HepG2 (cell line): ENCODE measurements at regions not wholly inside any gene's neighbourhood (a gene's known extent, or its start where the extent isn't known, plus 50 kb on each side); places are given as distances from the start of the nearest gene placed in this dataset.

ENCODE experiments used
- ATAC-seq: fragments of 200-7000 bp; cut with Tn5 transposase; 3 replicates; pipeline ENCODE4 v1.9.1; 2020; ENCODE audit warnings: mild to moderate bottlenecking, moderate library complexity
- BruUV-seq: library from RNA; stranded (reverse); fragments of 400-500 nt; replicated peaks from 2 replicates; lab custom pipeline; 2021; lab: Mats Ljungman, UMichigan
- CTCF ChIA-PET: fragments of 300-600 bp; formaldehyde crosslinking; extraction: SDS; loops from one replicate; lab custom pipeline; 2021; ENCODE audit warnings: low total read pairs, inconsistent platforms, low intra/inter-chr PET ratio; lab: Yijun Ruan, JAX
- POLR2A ChIA-PET: fragments of 350-600 bp; sonication (Branson Sonifier 250); formaldehyde crosslinking; loops from one replicate; lab custom pipeline; 2020; ENCODE audit warnings: antibody characterized with exemption, inconsistent platforms; lab: Yijun Ruan, JAX
- DNase-seq: peaks from one replicate; pipeline ENCODE4 v3.0.0-alpha.2; 2015; ENCODE audit warnings: low spot score
- FAIRE-seq: peaks from 3 replicates; lab custom pipeline; 2011; peaks lifted over from hg19 to GRCh38; lab: Jason Lieb, UNC
- H2AFZ ChIP-seq: one replicate; pipeline ENCODE4 v1.6.1; 2011; ENCODE audit warnings: low read length, inconsistent platforms
- H3K27ac ChIP-seq: fragments of 300-600 bp; 3 replicates; pipeline ENCODE4 v1.8.0; 2011; ENCODE audit warnings: mixed run types, mild to moderate bottlenecking, mixed read lengths, low read length, inconsistent platforms; ENCODE audit not compliant: insufficient read depth; ENCODE audit errors: extremely low read length
- H3K27me3 ChIP-seq, 2 experiments: fragments of 200-600 bp in 1 of 2; 2 replicates in 1 of 2; 3 replicates in 1 of 2; pipeline versions ENCODE4 v1.6.0 to v1.8.0; 2011; ENCODE audit warnings: low read length in 2 of 2, mild to moderate bottlenecking in 2 of 2, moderate library complexity in 2 of 2, inconsistent platforms in 1 of 2; ENCODE audit not compliant: insufficient read depth in 2 of 2, control insufficient read depth in 1 of 2
- H3K36me3 ChIP-seq, 2 experiments: fragments of 200-600 bp in 1 of 2; replicated peaks in 1 of 2; 2 replicates in 1 of 2; 3 replicates in 1 of 2; pipeline versions ENCODE4 v1.5.1 to v1.8.0; 2011; ENCODE audit warnings: low read length in 2 of 2, inconsistent platforms in 1 of 2; ENCODE audit not compliant: insufficient read depth in 2 of 2, control insufficient read depth in 1 of 2
- H3K4me1 ChIP-seq: 2 replicates; pipeline ENCODE4 v1.5.1; 2012; ENCODE audit warnings: low read length, inconsistent platforms; ENCODE audit not compliant: insufficient read depth
- H3K4me2 ChIP-seq: 2 replicates; pipeline ENCODE4 v1.6.0; 2011; ENCODE audit warnings: low read depth, low read length, inconsistent platforms
- H3K4me3 ChIP-seq, 3 experiments: fragments of 200-600 bp in 1 of 3; sonication (generic), shearing (Covaris generic) in 1 of 3; replicated peaks in 1 of 3; 2 replicates each; pipeline ENCODE4 v1.5.1; 2011 to 2016; ENCODE audit warnings: low read length in 3 of 3, inconsistent platforms in 2 of 3, low read depth in 2 of 3, mild to moderate bottlenecking in 2 of 3, control low read depth in 1 of 3, mixed read lengths in 1 of 3; ENCODE audit not compliant: insufficient read depth in 1 of 3
- H3K79me2 ChIP-seq: one replicate; pipeline ENCODE4 v1.6.1; 2011; ENCODE audit warnings: low read length, inconsistent platforms; ENCODE audit not compliant: insufficient read depth
- H3K9ac ChIP-seq: 2 replicates; pipeline ENCODE4 v1.6.0; 2011; ENCODE audit warnings: mild to moderate bottlenecking, low read depth, low read length, inconsistent platforms; ENCODE audit not compliant: insufficient read depth
- H3K9me3 ChIP-seq: 2 replicates; pipeline ENCODE4 v1.5.1; 2012; ENCODE audit warnings: mild to moderate bottlenecking, low read length
- H4K20me1 ChIP-seq: 2 replicates; pipeline ENCODE4 v1.6.0; 2011; ENCODE audit warnings: inconsistent platforms, mild to moderate bottlenecking, low read length, moderate library complexity; ENCODE audit not compliant: insufficient read depth
- BRCA1 ChIP-seq: sonication (generic); formaldehyde crosslinking; IDR thresholded peaks from 2 replicates; pipeline ENCODE4 v1.4.0; 2020; ENCODE audit warnings: missing genetic modification reagents
- GATA4 ChIP-seq: sonication (generic); IDR thresholded peaks from 2 replicates; pipeline ENCODE4 v1.6.1; 2016; ENCODE audit warnings: antibody characterized with exemption, low read depth, borderline replicate concordance
- HMG20A ChIP-seq: IDR thresholded peaks from 2 replicates; pipeline ENCODE4 v1.6.1; 2016; ENCODE audit warnings: borderline replicate concordance
- HNF4G ChIP-seq, 2 experiments: sonication (generic) in 1 of 2; formaldehyde crosslinking in 1 of 2; IDR thresholded peaks; 2 replicates each; pipeline versions ENCODE4 v1.4.0 to v1.6.1; 2011 to 2020; ENCODE audit warnings: borderline replicate concordance in 2 of 2, low read depth in 2 of 2, mild to moderate bottlenecking in 2 of 2, low read length in 1 of 2, missing genetic modification reagents in 1 of 2, moderate library complexity in 1 of 2
- NAIF1 ChIP-seq: sonication (generic); formaldehyde crosslinking; IDR thresholded peaks from 2 replicates; pipeline ENCODE4 v1.5.0; 2020; ENCODE audit warnings: mild to moderate bottlenecking, missing genetic modification reagents, borderline replicate concordance
- PLRG1 ChIP-seq: fragments of 450-650 bp; conservative IDR thresholded peaks from 2 replicates; pipeline ENCODE4 v1.6.1; 2016
- RFX3 ChIP-seq: IDR thresholded peaks from 2 replicates; pipeline ENCODE4 v1.6.1; 2016; ENCODE audit warnings: missing biosample characterization, missing genetic modification reagents
- RNF2 ChIP-seq: fragments of 450-650 bp; conservative IDR thresholded peaks from 2 replicates; pipeline ENCODE4 v1.6.1; 2016; ENCODE audit warnings: low read depth
- ZNF12 ChIP-seq: sonication (generic); formaldehyde crosslinking; IDR thresholded peaks from 2 replicates; pipeline ENCODE4 v1.5.0; 2020; ENCODE audit warnings: missing genetic modification reagents
- ZNF589 ChIP-seq: sonication (generic); formaldehyde crosslinking; conservative IDR thresholded peaks from 2 replicates; pipeline ENCODE4 v1.8.0; 2022; ENCODE audit warnings: mild to moderate bottlenecking, moderate library complexity, missing genetic modification reagents
- ZSCAN12 ChIP-seq: sonication (generic); formaldehyde crosslinking; IDR thresholded peaks from 2 replicates; pipeline ENCODE4 v1.9.0; 2021; ENCODE audit warnings: mild to moderate bottlenecking, missing genetic modification reagents
- WGBS: methylation state at CpG from one replicate; pipeline ENCODE4 v1.1.6; 2017; ENCODE audit warnings: low lambda C conversion rate; 5-methylcytosine and 5-hydroxymethylcytosine counted together
- in situ Hi-C: cut with HindIII; loops from 2 replicates; pipeline ENCODE4 v1.10.0; 2017; ENCODE audit warnings: low pct_unique_long_range_greater_than_20kb; ENCODE audit not compliant: extremely low pct_ligation_motif_present
- intact Hi-C: fragments of 100-400 bp; cut with micrococcal nuclease; formaldehyde crosslinking; loops from one replicate; pipeline ENCODE4 v1.10.0; 2022; ENCODE audit not compliant: unreplicated experiment
- TF ChIP-seq, protein P1 (sequence below): IDR thresholded peaks from 2 replicates; pipeline ENCODE4 v1.6.1; 2012; ENCODE audit warnings: low read length, improper control_type of control experiment
- TF ChIP-seq, protein P2 (sequence below): sonication (generic); formaldehyde crosslinking; IDR thresholded peaks from 2 replicates; pipeline ENCODE4 v1.9.0; 2021; ENCODE audit warnings: missing genetic modification reagents, mild to moderate bottlenecking, borderline replicate concordance
- TF ChIP-seq, protein P3 (sequence below): sonication (generic); formaldehyde crosslinking; IDR thresholded peaks from 2 replicates; pipeline ENCODE4 v1.4.0; 2020; ENCODE audit warnings: mild to moderate bottlenecking, missing genetic modification reagents
- TF ChIP-seq, protein P4 (sequence below): sonication (generic); formaldehyde crosslinking; IDR thresholded peaks from 2 replicates; pipeline ENCODE4 v1.8.0; 2022; ENCODE audit warnings: mild to moderate bottlenecking, missing genetic modification reagents, borderline replicate concordance
- TF ChIP-seq, protein P5 (sequence below): sonication (generic); formaldehyde crosslinking; IDR thresholded peaks from 2 replicates; pipeline ENCODE4 v1.8.0; 2022; ENCODE audit warnings: missing genetic modification reagents, low read depth, mild to moderate bottlenecking, borderline replicate concordance

DNA sequence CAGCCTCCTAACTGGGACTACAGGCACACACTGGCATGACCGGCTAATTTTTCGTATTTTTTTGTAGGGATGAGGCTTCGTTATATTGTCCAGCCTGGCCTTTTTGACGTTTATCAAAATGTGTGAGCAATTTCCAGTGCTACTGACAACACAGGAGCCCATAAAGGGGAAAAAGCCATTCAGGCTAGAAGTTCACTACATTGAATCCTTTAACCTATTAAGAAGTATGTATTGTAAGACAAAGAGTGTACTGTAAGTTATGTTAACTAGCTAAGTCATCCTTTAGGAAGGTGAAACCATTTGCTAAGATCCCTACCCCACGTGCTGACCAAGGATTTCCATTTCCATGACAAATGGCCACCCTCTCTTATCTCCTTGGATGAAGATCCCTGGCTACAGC, 156.8 kb downstream of the FOXB1 start (continued):
- TF ChIP-seq ZNF12 (CRISPR knock-in tag) (no peak), ZNF589 (CRISPR knock-in tag) (no peak), PLRG1 (no peak), RNF2 (no peak), RFX3 (CRISPR knock-in tag) (no peak), GATA4 (no peak), HNF4G (IDR thresholded peaks at IDR 0.05; ENCODE audit: borderline replicate concordance, low read depth, low read length) (no peak), HNF4G (CRISPR knock-in tag; IDR thresholded peaks at IDR 0.05; ENCODE audit: borderline replicate concordance, low read depth) (no peak)
- TF ChIP-seq, protein P1, sequence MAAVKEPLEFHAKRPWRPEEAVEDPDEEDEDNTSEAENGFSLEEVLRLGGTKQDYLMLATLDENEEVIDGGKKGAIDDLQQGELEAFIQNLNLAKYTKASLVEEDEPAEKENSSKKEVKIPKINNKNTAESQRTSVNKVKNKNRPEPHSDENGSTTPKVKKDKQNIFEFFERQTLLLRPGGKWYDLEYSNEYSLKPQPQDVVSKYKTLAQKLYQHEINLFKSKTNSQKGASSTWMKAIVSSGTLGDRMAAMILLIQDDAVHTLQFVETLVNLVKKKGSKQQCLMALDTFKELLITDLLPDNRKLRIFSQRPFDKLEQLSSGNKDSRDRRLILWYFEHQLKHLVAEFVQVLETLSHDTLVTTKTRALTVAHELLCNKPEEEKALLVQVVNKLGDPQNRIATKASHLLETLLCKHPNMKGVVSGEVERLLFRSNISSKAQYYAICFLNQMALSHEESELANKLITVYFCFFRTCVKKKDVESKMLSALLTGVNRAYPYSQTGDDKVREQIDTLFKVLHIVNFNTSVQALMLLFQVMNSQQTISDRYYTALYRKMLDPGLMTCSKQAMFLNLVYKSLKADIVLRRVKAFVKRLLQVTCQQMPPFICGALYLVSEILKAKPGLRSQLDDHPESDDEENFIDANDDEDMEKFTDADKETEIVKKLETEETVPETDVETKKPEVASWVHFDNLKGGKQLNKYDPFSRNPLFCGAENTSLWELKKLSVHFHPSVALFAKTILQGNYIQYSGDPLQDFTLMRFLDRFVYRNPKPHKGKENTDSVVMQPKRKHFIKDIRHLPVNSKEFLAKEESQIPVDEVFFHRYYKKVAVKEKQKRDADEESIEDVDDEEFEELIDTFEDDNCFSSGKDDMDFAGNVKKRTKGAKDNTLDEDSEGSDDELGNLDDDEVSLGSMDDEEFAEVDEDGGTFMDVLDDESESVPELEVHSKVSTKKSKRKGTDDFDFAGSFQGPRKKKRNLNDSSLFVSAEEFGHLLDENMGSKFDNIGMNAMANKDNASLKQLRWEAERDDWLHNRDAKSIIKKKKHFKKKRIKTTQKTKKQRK = no peak

DNA sequence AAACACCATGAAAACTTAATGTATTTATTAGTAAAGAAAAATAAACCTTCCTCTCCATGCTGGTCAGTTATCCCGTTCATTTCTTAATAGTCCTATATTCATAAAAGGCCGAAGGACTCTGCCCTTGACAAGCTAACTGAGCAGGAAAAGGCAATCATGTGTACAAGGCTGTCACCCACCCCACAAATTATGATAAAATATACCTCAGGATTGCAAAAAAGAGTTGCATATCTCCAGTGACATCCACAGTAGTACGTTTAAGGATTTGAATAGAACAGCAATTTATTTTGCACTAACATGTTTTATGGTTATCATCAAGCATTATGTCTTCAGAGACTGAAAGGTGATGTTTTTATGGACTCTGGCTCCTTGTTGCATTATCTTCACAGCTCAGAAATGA, 157.6 kb downstream of the FOXB1 start:
- no peak overlapping the region for H3K9ac ChIP-seq
- no peak overlapping the region for H3K27ac ChIP-seq
- no peaks in the 10 kb centered on the region for H3K36me3 ChIP-seq
- H3K4me2 ChIP-seq = no peak overlapping the region
- ATAC-seq (no peak), DNase-seq (no peak), FAIRE-seq (no peak)
- no peak overlapping the region for H2AFZ ChIP-seq
- H3K4me3 ChIP-seq = no peak overlapping the region
- H4K20me1 ChIP-seq = no peaks in the 10 kb centered on the region
- WGBS = 3% methylated on average over 3 of the region's 3 CpGs
- no TSS peak for BruUV-seq
- no peaks in the 10 kb centered on the region for H3K9me3 ChIP-seq
- CTCF ChIA-PET = no interaction called here
- intact Hi-C loops = no loop called here
- POLR2A ChIA-PET = no interaction called here
- in situ Hi-C loops = no loop called here
- no peaks in the 10 kb centered on the region for H3K79me2 ChIP-seq
- no peaks in the 10 kb centered on the region for H3K4me1 ChIP-seq
- H3K27me3 ChIP-seq = peaks cover 1 to 16% of the 10 kb centered on the region in 2 experiments; a peak in 3 of 5 replicates
- TF ChIP-seq, protein P2, sequence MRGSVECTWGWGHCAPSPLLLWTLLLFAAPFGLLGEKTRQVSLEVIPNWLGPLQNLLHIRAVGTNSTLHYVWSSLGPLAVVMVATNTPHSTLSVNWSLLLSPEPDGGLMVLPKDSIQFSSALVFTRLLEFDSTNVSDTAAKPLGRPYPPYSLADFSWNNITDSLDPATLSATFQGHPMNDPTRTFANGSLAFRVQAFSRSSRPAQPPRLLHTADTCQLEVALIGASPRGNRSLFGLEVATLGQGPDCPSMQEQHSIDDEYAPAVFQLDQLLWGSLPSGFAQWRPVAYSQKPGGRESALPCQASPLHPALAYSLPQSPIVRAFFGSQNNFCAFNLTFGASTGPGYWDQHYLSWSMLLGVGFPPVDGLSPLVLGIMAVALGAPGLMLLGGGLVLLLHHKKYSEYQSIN (CRISPR knock-in tag) = no peak
- TF ChIP-seq, protein P3, sequence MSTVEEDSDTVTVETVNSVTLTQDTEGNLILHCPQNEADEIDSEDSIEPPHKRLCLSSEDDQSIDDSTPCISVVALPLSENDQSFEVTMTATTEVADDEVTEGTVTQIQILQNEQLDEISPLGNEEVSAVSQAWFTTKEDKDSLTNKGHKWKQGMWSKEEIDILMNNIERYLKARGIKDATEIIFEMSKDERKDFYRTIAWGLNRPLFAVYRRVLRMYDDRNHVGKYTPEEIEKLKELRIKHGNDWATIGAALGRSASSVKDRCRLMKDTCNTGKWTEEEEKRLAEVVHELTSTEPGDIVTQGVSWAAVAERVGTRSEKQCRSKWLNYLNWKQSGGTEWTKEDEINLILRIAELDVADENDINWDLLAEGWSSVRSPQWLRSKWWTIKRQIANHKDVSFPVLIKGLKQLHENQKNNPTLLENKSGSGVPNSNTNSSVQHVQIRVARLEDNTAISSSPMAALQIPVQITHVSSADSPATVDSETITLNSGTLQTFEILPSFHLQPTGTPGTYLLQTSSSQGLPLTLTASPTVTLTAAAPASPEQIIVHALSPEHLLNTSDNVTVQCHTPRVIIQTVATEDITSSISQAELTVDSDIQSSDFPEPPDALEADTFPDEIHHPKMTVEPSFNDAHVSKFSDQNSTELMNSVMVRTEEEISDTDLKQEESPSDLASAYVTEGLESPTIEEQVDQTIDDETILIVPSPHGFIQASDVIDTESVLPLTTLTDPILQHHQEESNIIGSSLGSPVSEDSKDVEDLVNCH (CRISPR knock-in tag) = no peak
- TF ChIP-seq BRCA1 = no peak
- TF ChIP-seq, protein P4, sequence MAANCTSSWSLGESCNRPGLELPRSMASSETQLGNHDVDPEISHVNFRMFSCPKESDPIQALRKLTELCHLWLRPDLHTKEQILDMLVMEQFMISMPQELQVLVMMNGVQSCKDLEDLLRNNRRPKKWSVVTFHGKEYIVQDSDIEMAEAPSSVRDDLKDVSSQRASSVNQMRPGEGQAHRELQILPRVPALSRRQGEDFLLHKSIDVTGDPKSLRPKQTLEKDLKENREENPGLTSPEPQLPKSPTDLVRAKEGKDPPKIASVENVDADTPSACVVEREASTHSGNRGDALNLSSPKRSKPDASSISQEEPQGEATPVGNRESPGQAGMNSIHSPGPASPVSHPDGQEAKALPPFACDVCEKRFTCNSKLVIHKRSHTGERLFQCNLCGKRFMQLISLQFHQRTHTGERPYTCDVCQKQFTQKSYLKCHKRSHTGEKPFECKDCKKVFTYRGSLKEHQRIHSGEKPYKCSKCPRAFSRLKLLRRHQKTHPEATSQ (CRISPR knock-in tag) = no peak
- no peak for TF ChIP-seq HMG20A (CRISPR knock-in tag)
- TF ChIP-seq, protein P5, sequence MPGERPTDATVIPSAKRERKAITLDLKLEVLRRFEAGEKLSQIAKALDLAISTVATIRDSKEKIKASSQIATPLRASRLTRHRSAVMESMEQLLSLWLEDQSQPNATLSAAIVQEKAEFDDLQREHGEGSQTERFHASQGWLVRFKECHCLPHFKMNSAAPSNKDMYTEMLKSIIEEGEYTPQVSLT (CRISPR knock-in tag) = no peak
- TF ChIP-seq ZSCAN12 (CRISPR knock-in tag) = no peak
- no peak for TF ChIP-seq NAIF1 (CRISPR knock-in tag)
